COLO668 (cell line): ENCODE measurements at regions not wholly inside any gene's neighbourhood (a gene's known extent, or its start where the extent isn't known, plus 50 kb on each side); places are given as distances from the start of the nearest gene placed in this dataset.

Source experiments
- DNase-seq: peaks from one replicate; lab custom pipeline; 2025; ENCODE audit not compliant: unreplicated experiment; lab: John Stamatoyannopoulos, UW

GRCh38 chr4:125365731-125366130 lies 51.0 kb downstream of the FAT4 start:
- no peak for DNase-seq

GRCh38 chr4:125368146-125368545 lies 53.4 kb downstream of the FAT4 start:
- no peak for DNase-seq

GRCh38 chr4:125368671-125369081 lies 53.9 kb downstream of the FAT4 start:
- no peak for DNase-seq

- no peak for DNase-seq
These were observed 54.3 kb downstream of the FAT4 start for GRCh38 chr4:125369098-125369497.

- DNase-seq: no peak
These were observed 55.7 kb downstream of the FAT4 start for GRCh38 chr4:125370478-125370877.

- DNase-seq: no peak
These were observed 68.2 kb downstream of the FAT4 start for GRCh38 chr4:125382995-125383394.

- no peak for DNase-seq
These were observed 73.0 kb downstream of the FAT4 start for GRCh38 chr4:125387770-125388169.

GRCh38 chr4:125388613-125389012 lies 73.9 kb downstream of the FAT4 start:
- DNase-seq: no peak

GRCh38 chr4:125389713-125390112 lies 75.0 kb downstream of the FAT4 start:
- no peak for DNase-seq

- DNase-seq: no peak
These were observed 75.4 kb downstream of the FAT4 start for GRCh38 chr4:125390126-125390525.

GRCh38 chr4:125390727-125391126 lies 76.0 kb downstream of the FAT4 start:
- no peak for DNase-seq

GRCh38 chr4:125392694-125393093 lies 77.9 kb downstream of the FAT4 start:
- no peak for DNase-seq

- no peak for DNase-seq
These were observed 79.1 kb downstream of the FAT4 start for GRCh38 chr4:125393825-125394224.

GRCh38 chr4:125397226-125397625 lies 82.5 kb downstream of the FAT4 start:
- DNase-seq: no peak

GRCh38 chr4:125398263-125399002 lies 83.7 kb downstream of the FAT4 start:
- no peak for DNase-seq

- DNase-seq: no peak
These were observed 86.0 kb downstream of the FAT4 start for GRCh38 chr4:125400756-125401155.

GRCh38 chr4:125401784-125402183 lies 87.0 kb downstream of the FAT4 start:
- no peak for DNase-seq

- DNase-seq: no peak
These were observed 105.8 kb downstream of the FAT4 start for GRCh38 chr4:125420526-125420925.

GRCh38 chr4:125421547-125421946 lies 106.8 kb downstream of the FAT4 start:
- no peak for DNase-seq

GRCh38 chr4:125423124-125423523 lies 108.4 kb downstream of the FAT4 start:
- no peak for DNase-seq

GRCh38 chr4:125428832-125429231 lies 114.1 kb downstream of the FAT4 start:
- no peak for DNase-seq

- no peak for DNase-seq
These were observed 115.3 kb downstream of the FAT4 start for GRCh38 chr4:125430086-125430485.

- no peak for DNase-seq
These were observed 117.3 kb downstream of the FAT4 start for GRCh38 chr4:125432078-125432477.
